ENCODE measurements at regions not wholly inside any gene's neighbourhood (a gene's known extent, or its start where the extent isn't known, plus 50 kb on each side); places are given as distances from the start of the nearest gene placed in this dataset.

GRCh38 chr10:2974083-2974482 lies 93.3 kb upstream of the PFKP start:
- TF ChIP-seq, protein P1, sequence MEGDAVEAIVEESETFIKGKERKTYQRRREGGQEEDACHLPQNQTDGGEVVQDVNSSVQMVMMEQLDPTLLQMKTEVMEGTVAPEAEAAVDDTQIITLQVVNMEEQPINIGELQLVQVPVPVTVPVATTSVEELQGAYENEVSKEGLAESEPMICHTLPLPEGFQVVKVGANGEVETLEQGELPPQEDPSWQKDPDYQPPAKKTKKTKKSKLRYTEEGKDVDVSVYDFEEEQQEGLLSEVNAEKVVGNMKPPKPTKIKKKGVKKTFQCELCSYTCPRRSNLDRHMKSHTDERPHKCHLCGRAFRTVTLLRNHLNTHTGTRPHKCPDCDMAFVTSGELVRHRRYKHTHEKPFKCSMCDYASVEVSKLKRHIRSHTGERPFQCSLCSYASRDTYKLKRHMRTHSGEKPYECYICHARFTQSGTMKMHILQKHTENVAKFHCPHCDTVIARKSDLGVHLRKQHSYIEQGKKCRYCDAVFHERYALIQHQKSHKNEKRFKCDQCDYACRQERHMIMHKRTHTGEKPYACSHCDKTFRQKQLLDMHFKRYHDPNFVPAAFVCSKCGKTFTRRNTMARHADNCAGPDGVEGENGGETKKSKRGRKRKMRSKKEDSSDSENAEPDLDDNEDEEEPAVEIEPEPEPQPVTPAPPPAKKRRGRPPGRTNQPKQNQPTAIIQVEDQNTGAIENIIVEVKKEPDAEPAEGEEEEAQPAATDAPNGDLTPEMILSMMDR (IDR thresholded peaks at IDR 0.05) = no peak
- no peak for TF ChIP-seq POLR2A (IDR thresholded peaks at IDR 0.05)
- TF ChIP-seq POLR2AphosphoS5 (IDR thresholded peaks at IDR 0.05) = no peak
